GM12878 (cell line): ENCODE measurements at regions not wholly inside any gene's neighbourhood (a gene's known extent, or its start where the extent isn't known, plus 50 kb on each side); places are given as distances from the start of the nearest gene placed in this dataset.

Experiments used
- ATAC-seq: fragments of 200-7000 bp; cut with Tn5 transposase; 3 replicates; pipeline ENCODE4 v1.9.1; 2020; ENCODE audit warnings: mild to moderate bottlenecking, moderate library complexity
- BruUV-seq: library from RNA; stranded (reverse); fragments of 400-500 nt; replicated peaks from 2 replicates; lab custom pipeline; 2021; lab: Mats Ljungman, UMichigan
- CTCF ChIA-PET: fragments of 300-600 bp; sonication (Branson Sonifier 250); formaldehyde crosslinking; extraction: SDS; loops from one replicate; lab custom pipeline; 2021; ENCODE audit warnings: inconsistent platforms; lab: Yijun Ruan, JAX
- POLR2A ChIA-PET: fragments of 350-600 bp; formaldehyde crosslinking; extraction: SDS; loops from one replicate; lab custom pipeline; 2021; ENCODE audit warnings: inconsistent platforms; lab: Charles Lee
- RAD21 ChIA-PET: fragments of 300-600 bp; sonication (Branson Sonifier 250); formaldehyde crosslinking; loops from one replicate; lab custom pipeline; 2023; ENCODE audit warnings: antibody characterized with exemption; ENCODE audit not compliant: unreplicated experiment; lab: Charles Lee
- SMC1A ChIA-PET: fragments of 300-600 bp; sonication (Branson Sonifier 250); formaldehyde crosslinking; loops from one replicate; lab custom pipeline; 2023; ENCODE audit not compliant: unreplicated experiment, uncharacterized antibody; lab: Charles Lee
- DNase-seq: peaks from one replicate; pipeline ENCODE4 v3.0.0-alpha.2; 2011; ENCODE audit warnings: low read depth, low spot score
- FAIRE-seq: peaks from 3 replicates; lab custom pipeline; 2011; peaks lifted over from hg19 to GRCh38; lab: Jason Lieb, UNC
- H2AFZ ChIP-seq: 2 replicates; pipeline ENCODE4 v1.6.0; 2011; ENCODE audit warnings: low read depth, low read length, control low read depth; ENCODE audit not compliant: control insufficient read depth
- H3K27ac ChIP-seq: 2 replicates; pipeline ENCODE4 v1.5.1; 2011; ENCODE audit warnings: control low read depth; ENCODE audit not compliant: control insufficient read depth, insufficient read depth
- H3K27me3 ChIP-seq, 2 experiments: replicated peaks in 1 of 2; 2 replicates each; pipeline versions ENCODE4 v1.6.0 to v1.6.1; 2011; ENCODE audit warnings: low read length in 1 of 2; ENCODE audit not compliant: control insufficient read depth in 2 of 2, insufficient read depth in 2 of 2
- H3K36me3 ChIP-seq, 2 experiments: 2 replicates each; pipeline ENCODE4 v1.5.1; 2011; ENCODE audit warnings: low read length in 1 of 2; ENCODE audit not compliant: control insufficient read depth in 2 of 2, insufficient read depth in 2 of 2
- H3K4me1 ChIP-seq: 2 replicates; pipeline ENCODE4 v1.6.1; 2011; ENCODE audit warnings: mild to moderate bottlenecking, low read length, moderate library complexity, mixed read lengths; ENCODE audit not compliant: control insufficient read depth, insufficient read depth
- H3K4me2 ChIP-seq: 2 replicates; pipeline ENCODE4 v1.6.0; 2011; ENCODE audit warnings: control low read depth; ENCODE audit not compliant: control insufficient read depth, insufficient read depth
- H3K4me3 ChIP-seq: fragments of 200-600 bp; sonication (generic); 2 replicates; pipeline ENCODE4 v1.5.1; 2016
- H3K79me2 ChIP-seq: 2 replicates; pipeline ENCODE4 v1.6.0; 2011; ENCODE audit warnings: low read length; ENCODE audit not compliant: control insufficient read depth, insufficient read depth
- H3K9ac ChIP-seq: 2 replicates; pipeline ENCODE4 v1.8.0; 2011; ENCODE audit warnings: low read length, control low read depth, mixed read lengths; ENCODE audit not compliant: control insufficient read depth, insufficient read depth
- H3K9me3 ChIP-seq: replicated peaks from 3 replicates; pipeline ENCODE4 v1.5.1; 2011; ENCODE audit warnings: mild to moderate bottlenecking, low read length; ENCODE audit not compliant: control insufficient read depth, insufficient read depth
- H4K20me1 ChIP-seq: 2 replicates; pipeline ENCODE4 v1.6.0; 2011; ENCODE audit not compliant: control insufficient read depth, insufficient read depth
- ASH2L ChIP-seq: fragments of 300-600, 200-600 bp; sonication (generic); IDR thresholded peaks from 2 replicates; pipeline ENCODE4 v1.6.1; 2017; ENCODE audit warnings: low read depth, mild to moderate bottlenecking, borderline replicate concordance
- ATF7 ChIP-seq: fragments of 450-650 bp; IDR thresholded peaks from 2 replicates; pipeline ENCODE4 v1.6.1; 2016; ENCODE audit warnings: low read depth, mild to moderate bottlenecking
- BCLAF1 ChIP-seq: fragments of 450-650 bp; IDR thresholded peaks from 2 replicates; pipeline ENCODE4 v1.6.1; 2017; ENCODE audit warnings: antibody characterized with exemption, mild to moderate bottlenecking, moderate library complexity
- CHD1 ChIP-seq: IDR thresholded peaks from 2 replicates; pipeline ENCODE4 v1.6.1; 2012; ENCODE audit warnings: low read depth, low read length, improper control_type of control experiment
- E2F4 ChIP-seq: IDR thresholded peaks from 2 replicates; pipeline ENCODE4 v1.6.1; 2012; ENCODE audit warnings: low read depth, low read length, improper control_type of control experiment
- EP300 ChIP-seq, 2 experiments: fragments of 150-350 bp in 1 of 2; IDR thresholded peaks; 2 replicates each; pipeline ENCODE4 v1.6.1; 2011 to 2012; ENCODE audit warnings: low read depth in 2 of 2, low read length in 2 of 2, borderline replicate concordance in 1 of 2, improper control_type of control experiment in 1 of 2, inconsistent platforms in 1 of 2; ENCODE audit not compliant: control insufficient read depth in 1 of 2
- FOXK2 ChIP-seq: fragments of 450-650 bp; IDR thresholded peaks from 2 replicates; pipeline ENCODE4 v1.6.1; 2017; ENCODE audit warnings: mild to moderate bottlenecking, moderate library complexity
- GABPA ChIP-seq: IDR thresholded peaks from 2 replicates; pipeline ENCODE4 v1.6.1; 2014; ENCODE audit warnings: antibody characterized with exemption, low read depth, mild to moderate bottlenecking, inconsistent platforms
- MTA2 ChIP-seq: fragments of 450-650 bp; IDR thresholded peaks from 2 replicates; pipeline ENCODE4 v1.6.1; 2016; ENCODE audit warnings: low read depth, mild to moderate bottlenecking, moderate library complexity
- NFXL1 ChIP-seq: fragments of 450-650 bp; IDR thresholded peaks from 2 replicates; pipeline ENCODE4 v1.6.1; 2017; ENCODE audit warnings: antibody characterized with exemption, mild to moderate bottlenecking, borderline replicate concordance
- SMARCA5 ChIP-seq: fragments of 450-650 bp; IDR thresholded peaks from 2 replicates; pipeline ENCODE4 v1.6.1; 2017; ENCODE audit warnings: mild to moderate bottlenecking
- TARDBP ChIP-seq: IDR thresholded peaks from 2 replicates; pipeline ENCODE4 v1.6.1; 2016; ENCODE audit warnings: borderline replicate concordance
- TBL1XR1 ChIP-seq: IDR thresholded peaks from 2 replicates; pipeline ENCODE4 v1.6.1; 2012; ENCODE audit warnings: low read depth, low read length, improper control_type of control experiment
- YY1 ChIP-seq: IDR thresholded peaks from 2 replicates; pipeline ENCODE4 v1.6.1; 2011; ENCODE audit warnings: low read depth, mild to moderate bottlenecking, low read length
- ZNF592 ChIP-seq: fragments of 450-650 bp; IDR thresholded peaks from 2 replicates; pipeline ENCODE4 v1.6.1; 2017; ENCODE audit warnings: mild to moderate bottlenecking, moderate library complexity
- ZZZ3 ChIP-seq: IDR thresholded peaks from 2 replicates; pipeline ENCODE4 v1.6.1; 2011; ENCODE audit warnings: low read depth; ENCODE audit not compliant: control insufficient read depth, insufficient read length
- in situ Hi-C: fragments of 300-500 bp; cut with MboI; formaldehyde crosslinking; loops from 9 replicates; pipeline ENCODE4 v1.14.3; 2018; ENCODE audit warnings: mixed read lengths
- intact Hi-C: fragments of 100-400 bp; cut with micrococcal nuclease; formaldehyde crosslinking; loops from one replicate; pipeline ENCODE4 v1.14.2; 2022; ENCODE audit not compliant: unreplicated experiment

- no peaks in the 10 kb centered on the region for H3K79me2 ChIP-seq
- H3K4me1 ChIP-seq: no peaks in the 10 kb centered on the region
- H4K20me1 ChIP-seq: no peaks in the 10 kb centered on the region
- ChIA-PET CTCF (no interaction called here), SMC1A (no interaction called here), POLR2A (no interaction called here), RAD21 (no interaction called here)
- in situ Hi-C loops: no loop called here
- no peak overlapping the region for H3K9ac ChIP-seq
- H3K27ac ChIP-seq: no peak overlapping the region
- no peaks in the 10 kb centered on the region for H3K36me3 ChIP-seq
- no peak overlapping the region for H3K4me3 ChIP-seq
- no peak overlapping the region for H2AFZ ChIP-seq
- no peak overlapping the region for H3K4me2 ChIP-seq
- TF ChIP-seq E2F4: no peak
- TF ChIP-seq ATF7: no peak
- TF ChIP-seq ZZZ3: no peak
- TF ChIP-seq NFXL1: no peak
- no peak for TF ChIP-seq SMARCA5
- TF ChIP-seq CHD1: no peak
- TF ChIP-seq EP300 (IDR thresholded peaks at IDR 0.05; ENCODE audit: borderline replicate concordance in 1 of 2, control insufficient read depth in 1 of 2, low read depth in 2 of 2, low read length in 2 of 2): no peak
- no peak for TF ChIP-seq TBL1XR1
- no peak for TF ChIP-seq YY1
- no peak for TF ChIP-seq TARDBP
- TF ChIP-seq BCLAF1: no peak
- no peak for TF ChIP-seq ASH2L
- no peak for TF ChIP-seq GABPA
- TF ChIP-seq FOXK2: no peak
- no peak for TF ChIP-seq ZNF592
- TF ChIP-seq MTA2: no peak
- FAIRE-seq (no peak), ATAC-seq (no peak), DNase-seq (no peak)
- no peaks in the 10 kb centered on the region for H3K9me3 ChIP-seq
- H3K27me3 ChIP-seq: no peaks in the 10 kb centered on the region
- intact Hi-C loops: no loop called here
- no TSS peak for BruUV-seq
Measured at GRCh38 chr21:27681038-27681437, 714.1 kb upstream of the ADAMTS5 start.
